ENCODE measurements at regions not wholly inside any gene's neighbourhood (a gene's known extent, or its start where the extent isn't known, plus 50 kb on each side); places are given as distances from the start of the nearest gene placed in this dataset.
"Not testable (repeated sequence)": the region's sequence is repeated elsewhere in the genome, so short reads cannot be mapped to it uniquely, and the experiment has no call there.

DNA sequence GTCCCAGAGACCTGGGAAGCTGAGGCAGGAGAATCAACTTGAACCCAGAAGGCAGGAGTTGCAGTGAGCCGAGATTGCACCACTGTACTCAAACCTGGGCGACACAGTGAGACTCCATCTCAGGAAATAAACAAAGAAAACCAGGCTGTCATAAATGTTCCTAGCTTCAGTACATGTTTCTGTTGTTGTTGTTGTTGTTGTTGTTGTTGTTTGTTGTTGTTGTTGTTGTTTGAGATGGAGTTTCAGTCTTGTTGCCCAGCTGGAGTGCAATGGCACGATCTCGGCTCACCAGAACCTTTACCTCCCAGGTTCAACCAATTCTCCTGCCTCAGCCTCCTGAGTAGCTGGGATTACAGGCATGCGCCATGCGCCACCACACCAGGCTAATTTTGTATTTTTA, 452.5 kb downstream of the HS3ST3B1 start:
- DNase-seq = no peak

DNA sequence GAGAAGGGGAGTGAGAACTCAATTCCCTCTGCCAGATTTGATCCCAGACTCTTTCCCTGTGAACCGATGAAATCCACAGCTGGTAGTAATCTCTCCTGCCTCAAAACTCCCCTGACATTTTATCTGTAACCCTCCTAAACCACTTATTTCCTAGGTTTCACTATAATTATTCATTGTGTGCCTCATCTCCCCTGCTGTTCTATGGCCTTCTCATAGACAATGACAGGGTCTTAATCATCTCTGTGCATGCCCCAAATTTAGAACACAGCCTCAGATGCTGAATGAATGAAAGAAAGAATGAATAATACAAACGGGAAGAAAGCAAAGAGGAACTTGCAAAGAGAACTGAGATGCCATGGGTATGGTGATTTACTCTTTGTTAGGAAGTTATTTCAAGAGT, 451.1 kb downstream of the HS3ST3B1 start:
- DNase-seq = no peak

DNA sequence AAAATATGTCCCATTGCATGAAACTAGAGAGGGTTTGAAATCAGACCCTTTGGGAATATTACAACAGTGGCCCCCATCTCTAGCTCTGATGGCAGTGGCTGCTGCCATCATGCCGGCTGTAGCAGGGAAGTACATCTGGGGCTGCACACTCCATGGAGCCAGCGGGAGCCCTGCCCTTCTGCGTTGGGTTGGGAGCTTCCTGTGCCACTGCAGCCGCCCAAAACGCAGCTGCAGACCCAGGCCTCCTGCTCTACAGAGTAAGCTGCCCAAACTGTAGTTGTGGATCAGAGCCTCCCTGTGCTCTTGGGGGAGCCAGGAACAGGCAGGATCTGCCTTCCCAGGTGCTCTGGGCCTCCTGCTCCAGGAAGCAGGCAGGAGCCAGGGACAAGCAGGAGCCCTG, 450.0 kb downstream of the HS3ST3B1 start:
- no peak for DNase-seq

DNA sequence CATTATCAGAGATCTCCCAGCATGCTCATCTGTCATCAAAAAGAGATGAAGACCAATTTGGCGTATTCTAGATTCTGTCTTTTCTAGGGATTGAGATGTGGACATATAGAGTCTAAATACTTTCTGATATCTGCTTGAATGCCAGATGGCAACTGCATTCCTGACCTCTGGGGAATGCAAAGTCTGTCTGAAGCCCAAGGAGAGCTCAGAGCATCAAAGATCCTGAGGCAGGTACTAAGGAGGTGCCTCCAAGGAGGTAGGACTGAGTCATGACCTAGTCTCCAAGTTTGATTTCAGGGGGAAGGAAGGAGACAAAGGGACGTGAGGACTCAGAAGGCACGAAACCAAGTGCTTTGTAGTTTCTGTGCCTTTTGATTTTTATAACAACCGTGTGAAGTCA, 448.4 kb downstream of the HS3ST3B1 start:
- no peak for DNase-seq

DNA sequence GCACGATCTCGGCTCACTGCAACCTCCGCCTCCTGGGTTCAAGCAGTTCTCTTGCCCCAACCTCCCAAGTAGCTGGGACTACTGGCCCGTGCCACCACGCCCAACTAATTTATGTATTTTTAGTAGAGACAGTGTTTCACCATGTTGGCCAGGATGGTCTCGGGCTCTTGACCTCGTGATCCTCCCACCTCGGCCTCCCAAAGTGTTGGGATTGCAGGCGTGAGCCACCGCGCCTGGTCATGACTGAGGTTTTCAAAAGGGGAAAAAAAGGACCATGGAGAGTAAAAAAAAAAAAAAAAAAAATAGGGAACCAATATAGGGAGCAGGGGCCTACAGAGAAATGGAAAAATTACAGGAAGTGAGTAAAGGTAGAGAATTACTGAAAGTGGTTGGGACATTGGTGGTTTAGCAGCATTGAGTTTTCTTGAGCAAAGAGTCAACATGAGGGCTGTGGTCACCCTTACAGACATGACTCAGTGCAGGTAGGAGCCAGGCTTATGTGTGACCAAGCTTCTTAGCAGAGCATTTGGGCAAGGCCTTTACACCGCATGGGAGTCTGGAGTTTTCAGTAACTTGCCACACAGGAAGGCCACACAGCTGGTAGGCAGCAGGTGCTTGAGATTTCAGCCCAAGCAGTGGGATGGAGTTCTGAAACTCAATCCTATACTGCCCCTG, 447.3 kb downstream of the HS3ST3B1 start:
- DNase-seq = no peak

DNA sequence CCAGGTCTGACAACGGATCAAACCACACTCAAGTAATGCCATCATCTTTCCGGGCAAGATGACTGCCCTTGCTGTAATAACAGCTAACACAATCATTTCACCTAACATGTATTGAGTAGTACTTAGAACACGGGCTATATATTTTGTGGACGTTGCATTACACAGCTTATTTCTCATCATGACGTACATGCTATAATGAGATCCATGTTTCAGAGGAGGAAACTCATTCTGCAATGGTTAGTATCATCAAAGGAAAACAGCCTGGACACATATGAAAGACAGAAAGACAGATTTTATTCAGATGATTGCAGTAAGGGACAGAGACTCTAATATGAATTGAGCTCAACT, 446.7 kb downstream of the HS3ST3B1 start:
- no peak for DNase-seq

DNA sequence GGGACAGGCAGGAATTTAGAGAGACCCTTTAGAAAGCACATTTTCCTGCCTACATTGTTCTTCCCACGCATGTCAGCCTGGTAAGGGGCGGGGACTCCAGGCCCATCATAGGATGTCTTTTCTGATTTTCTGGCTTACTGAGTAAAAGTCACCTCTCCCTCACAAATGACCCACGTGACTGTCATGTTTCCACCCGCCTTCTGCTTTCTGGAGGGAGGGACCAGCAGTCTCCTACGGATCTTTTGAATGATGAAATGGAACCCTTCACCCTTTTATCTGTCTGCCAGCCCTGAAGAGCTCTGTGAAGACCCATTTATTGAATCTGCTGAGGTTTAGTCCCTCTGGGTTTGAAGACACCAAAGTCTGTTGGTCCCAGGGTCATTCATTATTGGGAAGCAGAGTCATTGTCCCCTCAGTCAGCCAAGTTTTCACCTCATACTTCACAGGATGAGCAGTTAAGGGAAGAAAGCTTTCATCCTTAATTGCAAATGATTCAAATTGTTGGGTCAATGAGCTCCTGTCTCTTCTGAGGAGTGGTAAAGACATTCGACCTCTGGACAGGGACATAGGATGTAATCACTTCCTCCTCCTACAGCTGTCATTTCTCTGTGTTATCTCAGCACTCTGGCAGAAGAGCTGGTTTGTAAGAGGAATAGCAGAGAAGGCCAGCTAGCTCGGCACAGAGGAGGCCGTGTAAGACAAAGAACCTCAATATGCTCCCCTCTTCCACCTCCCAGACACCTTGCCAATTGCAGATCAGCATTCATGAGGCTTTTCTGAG, 446.1 kb downstream of the HS3ST3B1 start:
- no peak for DNase-seq

DNA sequence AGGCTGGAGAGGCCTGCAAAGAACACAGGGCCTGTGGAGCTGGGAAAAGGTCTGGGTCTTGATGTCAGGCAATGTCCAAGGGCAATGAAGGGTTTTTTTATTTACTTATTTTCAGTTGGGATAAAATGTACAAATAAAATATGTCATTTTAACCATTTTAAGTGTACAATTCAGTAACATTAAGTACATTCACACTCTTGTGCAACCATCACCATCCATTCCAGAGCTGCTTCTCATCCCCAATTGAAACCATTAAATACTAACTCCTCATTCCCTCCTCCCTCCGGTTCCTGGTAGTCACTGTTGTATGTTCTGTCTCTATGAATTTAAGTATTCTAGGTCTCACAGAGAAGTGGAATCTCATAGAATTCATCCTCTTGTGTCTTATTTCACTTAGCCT, 444.7 kb downstream of the HS3ST3B1 start:
- no peak for DNase-seq

DNA sequence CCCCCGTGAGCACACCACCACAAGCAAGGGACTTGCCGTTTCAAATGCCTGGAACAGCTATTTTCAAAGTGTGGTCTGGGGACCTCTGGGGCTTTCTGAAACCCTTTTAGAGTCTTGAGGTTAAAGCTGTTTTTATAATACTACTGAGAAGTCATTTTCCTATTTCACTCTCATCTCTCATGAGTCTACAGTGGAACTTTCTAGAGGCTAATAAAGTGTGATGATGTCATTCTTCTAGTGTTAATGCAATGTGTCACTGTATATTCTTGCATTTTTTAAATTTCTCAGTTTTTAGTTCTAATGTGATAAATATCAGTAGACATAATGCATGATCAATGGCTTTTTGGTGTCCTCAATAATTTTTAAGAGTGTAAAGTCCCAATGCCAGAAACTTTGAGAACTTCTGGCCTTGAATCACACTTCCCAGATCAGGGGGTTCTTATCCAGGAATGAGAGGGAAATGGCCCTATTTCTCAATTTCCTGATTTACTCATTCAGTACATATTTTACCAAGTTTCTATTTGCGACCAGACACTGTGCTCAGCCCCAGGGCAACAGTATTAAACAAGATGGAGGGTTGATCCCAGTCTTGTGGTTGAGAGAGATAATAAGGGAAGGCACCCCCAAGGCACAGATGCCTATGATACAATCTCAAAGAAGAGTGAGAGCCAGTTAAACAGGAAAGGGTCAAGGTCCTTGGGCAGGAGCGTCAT, 444.0 kb downstream of the HS3ST3B1 start:
- no peak for DNase-seq

DNA sequence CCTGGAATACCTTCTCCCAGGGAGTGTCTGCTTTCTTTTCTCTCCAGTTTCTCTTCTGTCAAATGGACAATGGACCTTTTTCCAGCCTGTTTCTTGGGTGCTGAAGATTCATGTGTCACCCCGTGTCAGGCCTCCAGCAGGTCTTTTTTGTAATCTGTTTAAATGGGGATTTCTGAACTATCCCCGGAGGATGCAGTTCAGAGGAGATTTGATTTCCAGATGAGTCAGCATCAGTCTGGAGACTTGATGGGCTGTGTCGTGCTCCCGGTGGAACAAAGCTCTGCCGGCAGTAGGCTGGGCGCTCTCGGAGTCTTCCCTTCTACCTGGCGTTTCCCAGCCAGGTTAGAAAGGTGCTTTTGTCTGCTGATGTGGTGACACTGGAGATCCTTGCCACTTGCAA, 440.6 kb downstream of the HS3ST3B1 start:
- no peak for DNase-seq

DNA sequence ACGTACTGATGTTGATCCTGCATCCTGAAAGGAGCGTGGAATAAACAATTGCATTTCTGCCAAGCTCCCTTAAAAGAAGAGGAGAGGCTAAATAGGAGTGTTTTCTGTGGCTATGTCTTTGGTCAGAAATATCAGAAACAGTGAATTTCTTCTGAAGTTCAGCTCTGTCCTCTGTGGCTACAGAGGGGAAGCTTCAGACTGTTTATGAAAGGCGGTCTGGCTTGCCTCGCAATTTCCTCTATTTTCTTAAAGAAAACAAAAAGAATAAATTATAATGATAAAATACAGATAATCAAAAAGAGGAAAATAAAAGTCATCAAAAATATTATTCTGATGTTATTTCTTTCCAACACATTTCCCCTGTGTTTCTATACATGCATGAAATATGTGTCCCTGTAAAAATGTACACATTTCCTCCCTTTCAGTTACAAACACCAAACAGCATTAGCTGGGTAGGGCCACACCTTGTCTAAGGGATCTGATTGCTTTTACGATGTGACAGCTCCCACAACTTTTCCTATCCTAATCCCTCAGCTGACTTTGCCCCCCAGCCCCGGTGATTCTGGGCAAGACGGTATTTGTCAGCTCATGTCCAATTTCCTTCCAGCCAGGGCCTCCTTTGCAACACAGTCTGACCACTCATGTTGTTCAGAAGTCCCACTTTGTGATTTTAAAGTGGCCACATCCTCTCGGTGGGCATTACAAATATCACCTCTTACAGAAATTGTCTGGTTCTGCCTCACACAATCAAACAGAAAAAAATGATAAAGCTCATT, 439.0 kb downstream of the HS3ST3B1 start:
- no peak for DNase-seq

DNA sequence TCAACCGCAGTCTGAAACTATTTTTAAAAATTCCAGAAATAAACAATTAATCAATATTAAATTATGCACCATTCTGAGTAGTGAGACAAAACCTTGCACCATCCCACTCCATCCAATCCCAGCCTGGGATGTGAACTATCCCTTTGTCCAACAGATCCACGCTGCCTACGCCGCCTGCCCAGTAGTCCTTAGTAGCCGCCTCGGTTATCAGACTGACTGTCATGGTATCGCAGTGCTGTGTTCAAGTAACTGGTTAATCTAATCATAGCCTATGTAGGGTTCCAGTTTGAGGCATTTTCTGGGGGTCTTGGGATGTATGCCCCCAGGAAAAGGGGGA, 437.7 kb downstream of the HS3ST3B1 start:
- DNase-seq = no peak

DNA sequence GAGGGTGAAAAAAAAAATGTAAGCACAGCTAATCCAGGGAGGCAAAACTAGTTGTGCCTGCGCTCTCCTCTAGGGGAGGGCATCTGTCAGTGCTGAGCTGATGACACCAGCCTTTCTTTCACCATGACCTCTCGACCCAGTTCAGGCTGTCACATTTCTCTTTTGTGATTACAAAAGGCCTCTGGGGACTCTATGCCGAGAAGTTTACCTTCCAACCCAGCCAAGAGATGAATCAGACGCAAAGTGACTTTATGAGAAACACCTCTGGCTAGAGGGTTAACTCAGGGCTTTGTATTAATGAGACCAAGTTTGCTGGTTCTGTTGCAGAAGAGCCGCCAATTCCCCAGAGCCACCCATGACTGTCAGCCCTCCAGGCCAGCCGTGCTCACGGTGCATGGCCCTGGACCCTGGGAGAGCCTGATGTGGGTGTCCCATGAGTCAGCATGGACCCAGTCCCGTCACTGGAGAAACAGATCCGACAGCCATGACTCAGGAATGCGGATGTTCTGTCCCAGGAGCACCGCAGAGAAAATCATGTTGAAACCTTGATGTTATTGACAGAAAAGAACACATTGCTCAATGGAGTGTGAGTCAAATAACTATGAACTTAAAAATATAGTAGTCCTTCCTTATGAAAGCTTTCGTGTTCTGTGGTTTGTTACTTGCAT, 437.2 kb downstream of the HS3ST3B1 start:
- DNase-seq = no peak

DNA sequence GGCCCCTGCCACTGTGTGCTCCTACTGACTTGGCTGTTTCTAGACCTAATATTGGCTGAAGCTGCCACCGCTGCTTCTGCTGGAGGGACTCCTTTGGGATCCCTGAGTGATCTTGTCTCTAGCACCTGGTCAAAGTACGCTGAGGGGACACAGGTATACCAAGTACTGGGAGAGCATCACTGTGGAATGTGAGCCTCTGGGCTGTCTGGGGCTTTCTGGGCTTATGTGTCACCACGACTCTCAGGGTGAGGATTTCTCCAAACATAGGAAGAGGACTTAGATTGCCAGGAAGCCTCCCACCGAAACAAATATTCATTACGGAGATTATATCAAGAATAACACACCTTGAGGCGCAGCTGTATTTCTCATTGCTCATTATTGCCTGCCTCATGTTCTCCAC, 435.8 kb downstream of the HS3ST3B1 start:
- DNase-seq = no peak

DNA sequence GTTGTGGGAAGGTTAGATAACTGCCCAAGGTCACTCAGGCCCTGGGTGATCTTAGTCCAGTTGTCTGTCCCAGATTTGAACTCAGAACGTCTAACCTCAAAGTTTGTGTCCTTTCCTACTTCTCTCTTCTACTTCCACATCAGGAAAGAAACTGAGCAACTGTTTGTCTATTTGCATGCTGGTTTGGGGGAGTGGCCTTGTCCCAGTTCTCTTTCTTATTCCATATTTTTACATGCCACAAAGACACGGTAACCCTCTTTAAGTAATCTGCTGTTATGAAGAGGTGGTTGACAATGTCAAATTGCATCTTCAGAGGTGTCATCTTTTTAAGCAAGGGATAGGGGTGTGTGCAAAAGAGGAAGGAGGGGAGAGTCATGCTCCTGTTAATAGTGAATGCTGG, 432.5 kb downstream of the HS3ST3B1 start:
- no peak for DNase-seq

DNA sequence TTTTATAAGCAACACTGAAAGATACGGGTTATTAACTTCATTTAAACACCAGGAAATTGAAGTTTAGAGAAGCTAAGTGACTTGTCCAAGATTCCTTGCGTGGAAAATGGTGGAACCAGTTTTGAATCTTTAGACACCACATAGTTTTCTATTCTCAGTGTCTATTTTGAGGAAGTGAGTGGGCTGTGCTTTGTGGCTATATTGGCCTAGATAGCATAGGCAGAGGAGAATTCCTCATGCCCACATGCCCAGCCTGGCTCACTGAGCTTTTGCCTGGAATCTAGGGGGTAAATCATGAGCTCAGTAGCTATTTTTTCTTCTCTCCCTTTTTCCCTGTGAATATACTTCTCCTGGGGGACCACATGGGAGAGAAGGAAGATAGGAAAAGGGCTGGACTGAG, 431.3 kb downstream of the HS3ST3B1 start:
- DNase-seq = no peak

DNA sequence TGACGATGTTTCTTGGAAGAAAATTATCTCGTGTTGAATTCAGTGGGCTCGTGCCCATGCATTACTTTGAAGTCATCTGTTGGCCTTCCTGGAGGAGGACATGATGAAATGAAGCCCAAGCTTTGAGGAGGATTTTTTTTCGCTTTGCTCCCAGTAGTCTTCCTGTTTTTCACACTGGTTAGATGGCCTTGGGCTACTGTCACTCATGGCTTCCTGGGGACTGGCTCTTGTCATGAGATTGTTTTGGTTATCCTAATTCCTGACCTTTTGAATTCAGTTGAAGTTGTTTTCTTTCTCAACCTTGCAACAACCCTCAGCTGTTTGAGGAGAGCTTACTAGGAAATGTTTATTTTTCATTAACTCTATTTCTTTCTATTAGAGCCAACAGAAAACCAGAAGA, 430.7 kb downstream of the HS3ST3B1 start:
- DNase-seq = no peak

DNA sequence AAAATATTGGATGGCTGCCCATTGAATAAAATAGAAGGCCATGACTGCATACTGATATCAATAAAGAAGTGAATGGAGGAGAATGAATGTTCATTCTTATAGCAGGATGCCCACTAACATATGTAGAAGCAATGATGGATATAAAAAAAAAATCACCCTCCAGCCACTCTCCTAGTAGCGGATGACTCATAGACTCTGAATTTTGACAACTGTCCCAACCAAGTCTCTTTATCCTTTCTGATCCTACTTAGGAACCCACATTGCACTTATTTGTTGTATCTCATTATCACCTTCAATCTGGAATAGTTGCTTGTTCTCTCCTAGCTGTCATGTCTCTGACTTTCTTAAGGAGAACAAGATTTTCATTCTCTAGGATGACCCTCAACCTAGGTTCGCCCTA, 429.9 kb downstream of the HS3ST3B1 start:
- no peak for DNase-seq

DNA sequence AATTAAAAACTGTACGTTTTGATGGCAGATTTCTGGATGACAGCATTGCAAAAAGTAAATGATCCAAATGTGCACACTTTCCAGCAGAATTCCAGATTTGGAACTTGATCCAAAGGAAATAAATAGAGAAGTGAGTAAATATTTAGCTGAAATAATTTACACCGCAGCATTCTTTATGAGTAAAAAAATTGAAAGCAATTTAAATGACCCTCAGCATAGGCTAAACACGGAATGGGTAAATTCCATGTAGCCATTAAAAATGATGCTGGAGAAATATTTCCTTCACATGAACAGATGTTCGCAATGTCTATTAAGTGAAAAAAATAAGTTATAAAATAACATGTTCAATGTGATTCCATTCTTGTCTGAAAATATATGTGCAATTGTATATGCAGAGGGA, 424.8 kb downstream of the HS3ST3B1 start:
- no peak for DNase-seq

DNA sequence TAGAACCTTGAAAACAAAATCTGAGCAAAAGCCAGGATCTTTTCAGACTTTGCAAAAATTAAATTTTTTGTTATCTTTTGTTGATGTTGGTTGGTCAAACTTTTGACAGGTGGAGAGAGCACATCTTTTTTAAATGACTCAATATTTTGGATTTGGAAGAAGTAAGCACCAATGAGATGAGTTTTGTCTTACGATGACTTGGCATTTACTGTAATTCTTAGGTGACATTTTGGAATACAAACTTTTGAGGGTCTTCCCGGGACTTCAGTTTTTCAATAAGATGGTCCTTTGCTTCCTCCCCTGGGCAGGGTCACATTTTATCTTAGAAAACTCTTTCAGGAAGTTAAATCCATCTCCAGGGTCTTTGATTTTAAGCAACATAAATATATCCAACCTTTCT, 423.9 kb downstream of the HS3ST3B1 start:
- DNase-seq = no peak

DNA sequence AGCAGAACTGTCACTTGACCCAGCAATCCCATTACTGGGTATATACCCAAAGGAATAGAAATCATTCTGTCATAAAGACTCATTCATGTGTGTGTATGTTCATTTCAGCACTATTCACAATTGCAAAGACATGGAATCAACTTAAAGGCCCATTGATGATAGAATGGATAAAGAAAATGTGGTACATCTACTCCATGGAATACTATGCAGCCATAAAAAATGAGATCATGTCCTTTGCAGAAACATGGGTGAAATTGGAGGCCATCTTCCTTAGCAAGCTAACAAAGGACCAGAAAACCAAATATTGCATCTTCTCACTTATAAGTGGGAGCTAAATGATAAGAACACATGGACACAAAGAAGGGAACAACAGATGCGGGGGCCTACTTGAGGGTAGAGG, 422.5 kb downstream of the HS3ST3B1 start:
- not testable (repeated sequence) for DNase-seq

DNA sequence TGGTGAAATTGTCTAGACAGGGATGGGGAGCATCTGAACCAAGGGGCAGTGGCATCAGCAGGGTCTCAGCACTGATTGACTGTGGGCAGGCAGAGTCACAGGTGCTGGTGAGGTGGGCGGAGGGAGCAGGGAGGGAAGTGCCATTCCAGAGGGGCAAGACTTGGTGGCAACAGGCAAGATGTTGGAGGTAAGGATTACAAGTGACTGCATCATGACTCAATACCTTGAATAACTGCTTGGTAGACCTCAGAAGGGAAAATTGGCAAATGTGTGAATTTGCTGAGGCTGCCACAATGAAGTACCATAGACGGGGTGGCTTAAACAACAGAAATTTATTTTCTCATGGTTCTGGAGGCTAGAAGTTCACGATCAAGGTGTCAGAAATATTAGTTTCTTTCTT, 419.1 kb downstream of the HS3ST3B1 start:
- DNase-seq = no peak

DNA sequence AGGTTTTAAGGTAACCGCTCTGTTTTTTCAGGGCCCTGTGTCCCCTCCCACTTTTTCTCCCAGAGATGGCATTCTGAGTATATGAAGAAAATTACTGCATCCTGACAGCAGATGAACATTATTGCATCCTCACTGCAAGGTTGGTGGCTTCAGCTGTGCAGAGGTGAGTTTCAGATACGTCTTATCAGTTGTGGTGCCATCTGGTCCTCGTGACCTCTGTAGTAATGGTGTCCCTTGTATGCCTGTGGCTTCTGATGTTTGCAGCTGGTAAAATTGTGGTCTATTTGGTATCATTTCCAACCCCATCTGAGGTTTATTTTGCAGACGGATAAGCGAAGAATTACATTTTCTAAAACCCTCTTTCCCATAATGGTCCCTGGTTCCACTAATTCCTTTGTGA, 417.0 kb downstream of the HS3ST3B1 start:
- no peak for DNase-seq

Data from activated CD8-positive, alpha-beta memory T cell treated with anti-CD3 and anti-CD28 coated beads, Interleukin-2, amount 50 U/mL, for 48 hours (primary cell).